ENCODE measurements at regions not wholly inside any gene's neighbourhood (a gene's known extent, or its start where the extent isn't known, plus 50 kb on each side); places are given as distances from the start of the nearest gene placed in this dataset.

- no peak overlapping the region for H4K91ac ChIP-seq (ENCODE audit: insufficient read depth, low read depth, low read length)
- 0% methylated on average over 1 of the region's 3 CpGs; no CpG with 5 or more reads in 1 of the 2 experiments for WGBS, 2 experiments (ENCODE audit: extremely low coverage in 2 of 2, insufficient read length in 1 of 2)
- H3K56ac ChIP-seq (ENCODE audit: extremely low read depth, insufficient read depth, low read length), result no peak overlapping the region
- H3K27ac ChIP-seq (ENCODE audit: insufficient read depth, low read length), result no peak overlapping the region
- no peaks in the 10 kb centered on the region for H3K27me3 ChIP-seq (ENCODE audit: control insufficient read depth, insufficient read depth, low read length)
- TF ChIP-seq RFX5 (IDR thresholded peaks at IDR 0.05; ENCODE audit: low read depth, low read length) (no peak), RCOR1 (IDR thresholded peaks at IDR 0.05; ENCODE audit: insufficient replicate concordance, low read length) (no peak), FOS (IDR thresholded peaks at IDR 0.05; ENCODE audit: low read depth, low read length) (no peak), CTCF (conservative IDR thresholded peaks at IDR 0.05; ENCODE audit: low read depth, low read length) (no peak), BHLHE40 (IDR thresholded peaks at IDR 0.05; ENCODE audit: low read depth, low read length) (no peak), SMC3 (IDR thresholded peaks at IDR 0.05; ENCODE audit: low read depth, low read length) (no peak), CHD1 (IDR thresholded peaks at IDR 0.05; ENCODE audit: low read depth, low read length) (no peak), NFE2L2 (IDR thresholded peaks at IDR 0.05; ENCODE audit: low read depth, low read length) (no peak), POLR2A (IDR thresholded peaks at IDR 0.05; ENCODE audit: low read depth, low read length) (no peak), MXI1 (IDR thresholded peaks at IDR 0.05; ENCODE audit: borderline replicate concordance, low read depth, low read length) (no peak), RAD21 (IDR thresholded peaks at IDR 0.05; ENCODE audit: low read length) (no peak), ELK1 (IDR thresholded peaks at IDR 0.05; ENCODE audit: borderline replicate concordance, low read depth, low read length) (no peak), MAZ (IDR thresholded peaks at IDR 0.05; ENCODE audit: borderline replicate concordance, low read depth, low read length) (no peak), CEBPB (IDR thresholded peaks at IDR 0.05; ENCODE audit: low read depth, low read length) (no peak), MAFK (IDR thresholded peaks at IDR 0.05; ENCODE audit: low read depth, low read length) (no peak)
- TF ChIP-seq, protein P1, sequence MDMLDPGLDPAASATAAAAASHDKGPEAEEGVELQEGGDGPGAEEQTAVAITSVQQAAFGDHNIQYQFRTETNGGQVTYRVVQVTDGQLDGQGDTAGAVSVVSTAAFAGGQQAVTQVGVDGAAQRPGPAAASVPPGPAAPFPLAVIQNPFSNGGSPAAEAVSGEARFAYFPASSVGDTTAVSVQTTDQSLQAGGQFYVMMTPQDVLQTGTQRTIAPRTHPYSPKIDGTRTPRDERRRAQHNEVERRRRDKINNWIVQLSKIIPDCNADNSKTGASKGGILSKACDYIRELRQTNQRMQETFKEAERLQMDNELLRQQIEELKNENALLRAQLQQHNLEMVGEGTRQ (IDR thresholded peaks at IDR 0.05; ENCODE audit: low read depth, low read length), result no peak
- H3K23ac ChIP-seq (ENCODE audit: low read depth, low read length), result no peak overlapping the region
- H4K8ac ChIP-seq (ENCODE audit: low read depth in 2 of 2, low read length in 2 of 2), result no peak overlapping the region
- no peak overlapping the region for H2BK120ac ChIP-seq (ENCODE audit: low read depth, low read length)
- no peak overlapping the region for H2BK5ac ChIP-seq (ENCODE audit: low read depth, low read length, poor library complexity, severe bottlenecking)
- H3K36me3 ChIP-seq (ENCODE audit: control insufficient read depth, insufficient read depth, low read length), result no peaks in the 10 kb centered on the region
- ATAC-seq (ENCODE audit: low read depth) (no peak), DNase-seq (no peak)
- no peaks in the 10 kb centered on the region for H4K20me1 ChIP-seq (ENCODE audit: insufficient read depth, low read length)
- H2AFZ ChIP-seq (replicated peaks; ENCODE audit: low read length, poor library complexity), result no peak overlapping the region
- no peaks in the 10 kb centered on the region for H3K9me1 ChIP-seq (ENCODE audit: insufficient read depth, low read length)
- CTCF ChIA-PET, result no interaction called here
- no TSS peak for BruUV-seq (replicated peaks)
- H3K4me3 ChIP-seq (ENCODE audit: insufficient read depth, low read depth, low read length), result no peak overlapping the region
- no peak overlapping the region for H3K4ac ChIP-seq (ENCODE audit: low read depth, low read length)
- in situ Hi-C loops (cut with MboI; ENCODE audit: low sequenced_read_pairs), result no loop called here
- peaks cover 8% of the 10 kb centered on the region; the same call in 1 of the 2 replicates for H3K9me3 ChIP-seq (ENCODE audit: control insufficient read depth, insufficient read depth, low read length)
- H2AK9ac ChIP-seq (replicated peaks; ENCODE audit: low read depth, low read length, poor library complexity), result no peak overlapping the region
- dilution Hi-C loops (cut with HindIII; ENCODE audit: low sequenced_read_pairs, unreplicated experiment), result no loop called here
- H3K4me2 ChIP-seq (ENCODE audit: low read depth, low read length), result no peak overlapping the region
- H2BK15ac ChIP-seq (ENCODE audit: low read depth, low read length), result no peak overlapping the region
- H3K18ac ChIP-seq (ENCODE audit: low read depth, low read length), result no peak overlapping the region
- H3K9ac ChIP-seq (ENCODE audit: low read depth, low read length), result no peak overlapping the region
- no peak overlapping the region for H2AK5ac ChIP-seq (ENCODE audit: low read depth, low read length)
- H3K14ac ChIP-seq (replicated peaks; ENCODE audit: low read depth, low read length), result no peak overlapping the region
- H3K79me1 ChIP-seq (ENCODE audit: low read depth in 1 of 2, low read length in 2 of 2), result no peaks in the 10 kb centered on the region
- POLR2A ChIA-PET (ENCODE audit: unreplicated experiment), result no interaction called here
- no peak overlapping the region for H2BK20ac ChIP-seq (ENCODE audit: low read depth, low read length)
- H3K4me1 ChIP-seq (ENCODE audit: control insufficient read depth, insufficient read depth, low read length), result no peaks in the 10 kb centered on the region
- intact Hi-C loops (cut with micrococcal nuclease), result no loop called here
- H4K5ac ChIP-seq (ENCODE audit: low read depth, low read length), result no peak overlapping the region
Observed at GRCh38 chr9:75376680-75377254, 288.5 kb downstream of the OSTF1 start.
